Loucy (cell line): ENCODE measurements at regions not wholly inside any gene's neighbourhood (a gene's known extent, or its start where the extent isn't known, plus 50 kb on each side); places are given as distances from the start of the nearest gene placed in this dataset.

Experiments used
- H2AFZ ChIP-seq: fragments of 200-600 bp; sonication (generic); 2 replicates; pipeline ENCODE4 v1.6.0; 2016; ENCODE audit warnings: antibody characterized with exemption, mild to moderate bottlenecking, low read length, moderate library complexity
- H3F3A ChIP-seq: fragments of 200-600 bp; 2 replicates; pipeline ENCODE4 v1.6.0; 2016; ENCODE audit warnings: antibody characterized with exemption, low read depth, mild to moderate bottlenecking
- H3K27me3 ChIP-seq: fragments of 200-600 bp; sonication (generic); 2 replicates; pipeline ENCODE4 v1.6.1; 2014; ENCODE audit warnings: low read length, mild to moderate bottlenecking; ENCODE audit not compliant: insufficient read depth, poor library complexity, severe bottlenecking
- H3K36me3 ChIP-seq: fragments of 200-600 bp; sonication (generic); 2 replicates; pipeline ENCODE4 v1.6.1; 2016; ENCODE audit warnings: low read length; ENCODE audit not compliant: insufficient read depth
- H3K4me1 ChIP-seq: fragments of 200-600 bp; sonication (generic); 2 replicates; pipeline ENCODE4 v1.5.1; 2014; ENCODE audit warnings: low read length, mild to moderate bottlenecking; ENCODE audit not compliant: insufficient read depth, poor library complexity, severe bottlenecking
- H3K4me2 ChIP-seq: fragments of 200-600 bp; sonication (generic); 2 replicates; pipeline ENCODE4 v1.6.0; 2014; ENCODE audit warnings: antibody characterized with exemption, low read length, low read depth, mild to moderate bottlenecking; ENCODE audit not compliant: poor library complexity, severe bottlenecking
- H3K4me3 ChIP-seq: fragments of 200-600 bp; sonication (generic); 2 replicates; pipeline ENCODE4 v1.5.1; 2014; ENCODE audit warnings: low read length, mild to moderate bottlenecking, mixed read lengths; ENCODE audit not compliant: poor library complexity, severe bottlenecking
- H3K79me2 ChIP-seq: fragments of 200-600 bp; sonication (generic); 2 replicates; pipeline ENCODE4 v1.6.1; 2014; ENCODE audit warnings: low read length; ENCODE audit not compliant: insufficient read depth
- H3K9ac ChIP-seq: fragments of 200-600 bp; sonication (generic); 2 replicates; pipeline ENCODE4 v1.6.0; 2014; ENCODE audit warnings: mild to moderate bottlenecking, low read depth, low read length, moderate library complexity; ENCODE audit not compliant: poor library complexity, severe bottlenecking
- H3K9me2 ChIP-seq: fragments of 200-600 bp; sonication (generic); replicated peaks from 2 replicates; pipeline ENCODE4 v1.6.1; 2016; ENCODE audit warnings: low read depth, low read length, mixed read lengths
- H3K9me3 ChIP-seq: fragments of 200-600 bp; sonication (generic); 2 replicates; pipeline ENCODE4 v1.6.1; 2014; ENCODE audit warnings: mild to moderate bottlenecking, antibody characterized with exemption, low read length, low read depth; ENCODE audit not compliant: insufficient read depth
- H4K20me1 ChIP-seq: fragments of 200-600 bp; sonication (generic); 2 replicates; pipeline ENCODE4 v1.6.0; 2014; ENCODE audit warnings: antibody characterized with exemption, low read length, mild to moderate bottlenecking; ENCODE audit not compliant: insufficient read depth, poor library complexity, severe bottlenecking
- EZH2phosphoT487 ChIP-seq: fragments of 200-600 bp; IDR thresholded peaks from 2 replicates; pipeline ENCODE4 v1.6.1; 2018; ENCODE audit warnings: antibody characterized with exemption, mild to moderate bottlenecking, moderate library complexity, borderline replicate concordance
- TF ChIP-seq, protein P1 (sequence below): fragments of 200-600 bp; sonication (generic); conservative IDR thresholded peaks from 2 replicates; pipeline ENCODE4 v1.5.1; 2014; ENCODE audit warnings: mild to moderate bottlenecking, antibody characterized with exemption, low read length

DNA sequence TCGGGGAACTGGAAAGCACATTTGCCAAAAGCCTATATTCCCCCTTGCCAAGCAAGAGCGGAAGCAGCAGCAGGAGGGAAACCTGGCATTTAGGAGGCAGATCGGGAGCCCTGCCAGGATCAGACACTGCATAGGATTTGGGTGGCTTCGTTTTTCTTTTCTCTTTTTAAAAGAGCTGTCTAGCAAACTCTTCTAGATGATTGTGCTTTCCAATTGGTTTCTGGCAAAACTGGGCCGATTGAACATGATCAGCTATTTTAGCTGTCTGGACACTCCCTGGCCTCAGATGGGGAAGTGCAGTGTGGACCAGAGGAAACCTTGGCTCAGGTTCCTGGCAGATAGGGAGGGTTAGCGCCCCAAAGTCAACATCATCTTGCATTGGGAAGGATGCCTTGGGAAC is 414.0 kb upstream of the KAZN start:
- Histone ChIP-seq H3K9me2 (no peaks in the 10 kb centered on the region), H4K20me1 (no peaks in the 10 kb centered on the region), H3F3A (no peaks in the 10 kb centered on the region), H3K4me3 (no peak overlapping the region), H3K79me2 (no peaks in the 10 kb centered on the region), H3K4me2 (no peak overlapping the region), H3K4me1 (no peaks in the 10 kb centered on the region), H3K9ac (no peak overlapping the region), H3K36me3 (no peaks in the 10 kb centered on the region), H3K27me3 (no peaks in the 10 kb centered on the region), H3K9me3 (no peaks in the 10 kb centered on the region), H2AFZ (no peak overlapping the region)
- TF ChIP-seq, protein P1, sequence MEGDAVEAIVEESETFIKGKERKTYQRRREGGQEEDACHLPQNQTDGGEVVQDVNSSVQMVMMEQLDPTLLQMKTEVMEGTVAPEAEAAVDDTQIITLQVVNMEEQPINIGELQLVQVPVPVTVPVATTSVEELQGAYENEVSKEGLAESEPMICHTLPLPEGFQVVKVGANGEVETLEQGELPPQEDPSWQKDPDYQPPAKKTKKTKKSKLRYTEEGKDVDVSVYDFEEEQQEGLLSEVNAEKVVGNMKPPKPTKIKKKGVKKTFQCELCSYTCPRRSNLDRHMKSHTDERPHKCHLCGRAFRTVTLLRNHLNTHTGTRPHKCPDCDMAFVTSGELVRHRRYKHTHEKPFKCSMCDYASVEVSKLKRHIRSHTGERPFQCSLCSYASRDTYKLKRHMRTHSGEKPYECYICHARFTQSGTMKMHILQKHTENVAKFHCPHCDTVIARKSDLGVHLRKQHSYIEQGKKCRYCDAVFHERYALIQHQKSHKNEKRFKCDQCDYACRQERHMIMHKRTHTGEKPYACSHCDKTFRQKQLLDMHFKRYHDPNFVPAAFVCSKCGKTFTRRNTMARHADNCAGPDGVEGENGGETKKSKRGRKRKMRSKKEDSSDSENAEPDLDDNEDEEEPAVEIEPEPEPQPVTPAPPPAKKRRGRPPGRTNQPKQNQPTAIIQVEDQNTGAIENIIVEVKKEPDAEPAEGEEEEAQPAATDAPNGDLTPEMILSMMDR = no peak
- TF ChIP-seq EZH2phosphoT487 = no peak

DNA sequence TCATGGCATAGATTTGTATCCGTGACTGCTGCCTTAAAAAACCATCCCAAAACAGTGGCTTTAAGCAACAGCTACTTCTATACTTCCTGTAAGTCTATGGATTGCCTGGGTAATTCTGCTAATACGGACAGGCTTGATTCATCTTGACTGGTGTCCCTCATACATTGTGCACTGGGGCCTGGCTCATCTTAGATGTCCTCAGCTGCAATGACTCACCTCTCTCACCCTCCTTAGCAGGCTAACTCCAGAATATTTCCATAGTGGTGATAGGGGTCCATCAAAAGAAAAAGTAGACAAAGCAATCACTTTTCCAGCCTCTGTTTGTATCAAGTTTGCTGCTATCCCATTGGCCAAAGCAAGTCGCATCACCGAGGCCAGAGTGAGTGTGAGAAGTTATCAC is 409.1 kb upstream of the KAZN start:
- Histone ChIP-seq H3K4me2 (no peak overlapping the region), H4K20me1 (no peaks in the 10 kb centered on the region), H3K4me3 (no peak overlapping the region), H3F3A (no peaks in the 10 kb centered on the region), H3K36me3 (no peaks in the 10 kb centered on the region), H3K79me2 (no peaks in the 10 kb centered on the region), H3K27me3 (no peaks in the 10 kb centered on the region), H3K9me3 (peaks cover 6% of the 10 kb centered on the region; the same call in 1 of the 2 replicates), H2AFZ (no peak overlapping the region), H3K4me1 (no peaks in the 10 kb centered on the region), H3K9me2 (no peaks in the 10 kb centered on the region), H3K9ac (no peak overlapping the region)
- TF ChIP-seq, protein P1 = no peak
- TF ChIP-seq EZH2phosphoT487 = no peak

DNA sequence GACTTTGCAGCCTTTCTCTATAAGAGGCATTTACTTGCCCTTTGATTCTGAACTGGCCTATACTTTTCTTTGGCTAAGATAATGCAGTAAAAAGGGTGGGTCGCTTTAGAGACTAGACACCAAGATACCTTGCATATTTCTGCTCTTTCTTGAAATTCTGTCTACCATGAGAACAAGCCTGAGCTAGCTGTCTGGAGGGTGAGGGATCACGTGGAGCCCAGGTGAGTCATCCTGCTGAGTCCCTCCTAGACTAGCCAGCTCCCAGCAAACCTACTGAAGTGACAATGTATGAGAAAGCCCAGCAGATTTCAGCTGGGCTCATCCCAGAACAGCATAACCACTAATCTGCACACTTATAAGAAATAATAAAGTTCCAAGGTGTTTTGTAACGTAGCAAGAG is 408.0 kb upstream of the KAZN start:
- no peaks in the 10 kb centered on the region for H3K4me1 ChIP-seq
- no peaks in the 10 kb centered on the region for H3K27me3 ChIP-seq
- H3K9me3 ChIP-seq = peaks cover 6% of the 10 kb centered on the region; the same call in 1 of the 2 replicates
- H3K9me2 ChIP-seq = no peaks in the 10 kb centered on the region
- no peaks in the 10 kb centered on the region for H3K36me3 ChIP-seq
- no peaks in the 10 kb centered on the region for H3K79me2 ChIP-seq
- no peak overlapping the region for H3K4me3 ChIP-seq
- no peak overlapping the region for H2AFZ ChIP-seq
- TF ChIP-seq, protein P1 = no peak
- no peak for TF ChIP-seq EZH2phosphoT487
- no peaks in the 10 kb centered on the region for H3F3A ChIP-seq
- H3K9ac ChIP-seq = no peak overlapping the region
- H4K20me1 ChIP-seq = no peaks in the 10 kb centered on the region
- H3K4me2 ChIP-seq = no peak overlapping the region
